Ishikawa (cell line): ENCODE measurements at regions not wholly inside any gene's neighbourhood (a gene's known extent, or its start where the extent isn't known, plus 50 kb on each side); places are given as distances from the start of the nearest gene placed in this dataset.

ENCODE experiments used
- CEBPB ChIP-seq: IDR thresholded peaks from 2 replicates; pipeline ENCODE4 v1.6.1; 2012
- CREB1 ChIP-seq: IDR thresholded peaks from 2 replicates; pipeline ENCODE4 v1.6.1; 2012; ENCODE audit warnings: low read depth
- EGR1 ChIP-seq: IDR thresholded peaks from 2 replicates; pipeline ENCODE4 v1.6.1; 2012
- EP300 ChIP-seq: IDR thresholded peaks from 2 replicates; pipeline ENCODE4 v1.6.1; 2012; ENCODE audit warnings: borderline replicate concordance
- FOXM1 ChIP-seq: IDR thresholded peaks from 2 replicates; pipeline ENCODE4 v1.6.1; 2012; ENCODE audit warnings: low read depth, borderline replicate concordance
- MAX ChIP-seq: IDR thresholded peaks from 2 replicates; pipeline ENCODE4 v1.6.1; 2012
- NFIC ChIP-seq: IDR thresholded peaks from 2 replicates; pipeline ENCODE4 v1.6.1; 2012
- RAD21 ChIP-seq: IDR thresholded peaks from 2 replicates; pipeline ENCODE4 v1.6.1; 2012; ENCODE audit warnings: low read depth
- REST ChIP-seq: IDR thresholded peaks from 2 replicates; pipeline ENCODE4 v1.6.1; 2012; ENCODE audit warnings: low read depth, mild to moderate bottlenecking
- TAF1 ChIP-seq: IDR thresholded peaks from 2 replicates; pipeline ENCODE4 v1.6.1; 2012; ENCODE audit warnings: low read depth, mild to moderate bottlenecking
- TCF12 ChIP-seq: IDR thresholded peaks from 2 replicates; pipeline ENCODE4 v1.6.1; 2012; ENCODE audit warnings: low read depth
- TEAD4 ChIP-seq: IDR thresholded peaks from 2 replicates; pipeline ENCODE4 v1.6.1; 2012
- USF1 ChIP-seq: IDR thresholded peaks from 2 replicates; pipeline ENCODE4 v1.6.1; 2012
- YY1 ChIP-seq: IDR thresholded peaks from 2 replicates; pipeline ENCODE4 v1.6.1; 2012; ENCODE audit warnings: low read depth
- ZBTB7A ChIP-seq: IDR thresholded peaks from 2 replicates; pipeline ENCODE4 v1.6.1; 2012; ENCODE audit warnings: low read depth

GRCh38 chr2:234171666-234172065, 121.2 kb downstream of the SPP2 start:
- TF ChIP-seq TCF12 (no peak), YY1 (no peak), EGR1 (no peak), CREB1 (no peak), NFIC (no peak), RAD21 (no peak), ZBTB7A (no peak), TEAD4 (no peak), TAF1 (no peak)

GRCh38 chr2:234169674-234170073, 119.2 kb downstream of the SPP2 start:
- no peak for TF ChIP-seq ZBTB7A
- TF ChIP-seq FOXM1: no peak
- no peak for TF ChIP-seq TCF12
- TF ChIP-seq EP300: no peak
- no peak for TF ChIP-seq RAD21
- no peak for TF ChIP-seq CREB1
- TF ChIP-seq REST: no peak
- no peak for TF ChIP-seq CEBPB
- TF ChIP-seq YY1: no peak
- no peak for TF ChIP-seq TEAD4
- no peak for TF ChIP-seq EGR1
- TF ChIP-seq NFIC: no peak
- TF ChIP-seq USF1: no peak
- TF ChIP-seq MAX: no peak
- TF ChIP-seq TAF1: no peak

- peak; percentile 90 for TF ChIP-seq TEAD4
- TF ChIP-seq NFIC: peak; percentile 87
These were observed 118.4 kb downstream of the SPP2 start for GRCh38 chr2:234168605-234169570.

GRCh38 chr2:234166531-234166930, 116.0 kb downstream of the SPP2 start:
- TF ChIP-seq YY1: no peak
- no peak for TF ChIP-seq TCF12
- TF ChIP-seq USF1: no peak
- no peak for TF ChIP-seq MAX
- no peak for TF ChIP-seq EGR1
- TF ChIP-seq TAF1: no peak
- no peak for TF ChIP-seq CEBPB
- no peak for TF ChIP-seq FOXM1
- no peak for TF ChIP-seq NFIC
- no peak for TF ChIP-seq REST
- no peak for TF ChIP-seq EP300
- no peak for TF ChIP-seq ZBTB7A
- no peak for TF ChIP-seq TEAD4

- TF ChIP-seq EP300 (no peak), NFIC (no peak), CEBPB (no peak), FOXM1 (no peak), USF1 (no peak), CREB1 (no peak), EGR1 (no peak), RAD21 (no peak), TAF1 (no peak), REST (no peak)
These were observed 114.9 kb downstream of the SPP2 start for GRCh38 chr2:234165421-234165820.
